ENCODE measurements at regions not wholly inside any gene's neighbourhood (a gene's known extent, or its start where the extent isn't known, plus 50 kb on each side); places are given as distances from the start of the nearest gene placed in this dataset.

DNA sequence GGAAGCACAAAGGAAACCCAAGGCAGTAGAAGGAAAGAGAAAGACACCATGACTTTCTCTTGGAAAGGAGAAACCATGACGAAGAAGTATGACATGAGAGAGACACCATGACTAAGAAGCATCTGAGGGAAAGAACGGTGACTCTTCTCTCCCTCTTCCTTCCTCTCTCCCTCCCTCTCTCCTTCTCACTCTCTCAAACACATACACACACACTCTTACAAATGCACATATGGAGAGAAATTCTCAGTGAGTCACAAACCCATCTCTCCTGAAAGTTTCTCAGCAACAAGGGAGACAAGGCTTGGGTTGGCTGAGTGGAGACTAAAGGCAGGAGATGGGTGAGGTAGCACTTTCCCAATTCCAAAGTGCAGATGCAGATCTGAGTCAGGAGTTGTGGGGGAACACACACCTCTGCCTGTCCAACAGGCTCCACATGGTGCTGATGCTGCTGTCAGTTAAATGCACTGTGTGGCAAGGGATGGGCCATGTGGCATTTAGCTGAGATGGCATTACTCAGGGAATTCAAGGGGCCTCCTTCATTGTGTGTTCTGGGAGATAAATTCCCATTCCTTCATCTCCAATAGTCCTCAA lies 336.7 kb upstream of the C16orf82 start:
- no peak for DNase-seq

GRCh38 chr16:26731729-26732128 lies 335.0 kb upstream of the C16orf82 start:
- no peak for DNase-seq

DNA sequence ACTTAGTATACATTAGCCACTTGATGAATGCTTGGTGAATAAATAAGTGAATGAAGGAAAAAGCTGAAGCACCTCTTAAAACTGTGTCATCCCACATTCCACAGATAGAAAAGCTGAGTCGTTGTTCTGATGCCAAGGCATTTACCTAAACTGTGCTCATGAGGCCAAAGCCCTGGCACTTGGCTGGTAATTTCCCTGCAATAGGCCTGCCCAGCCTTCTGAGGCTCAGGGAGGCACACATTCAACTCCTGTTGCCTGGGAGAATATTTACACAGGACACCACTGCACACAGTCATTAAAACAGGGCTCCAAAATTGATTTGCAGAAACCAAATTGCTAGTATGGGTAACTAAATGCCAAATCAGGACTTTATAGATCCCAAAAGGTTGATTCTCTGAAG lies 333.0 kb upstream of the C16orf82 start:
- peak; percentile 4 for DNase-seq

- DNase-seq = no peak
These were observed 331.2 kb upstream of the C16orf82 start for GRCh38 chr16:26735521-26735920.

- DNase-seq = no peak
These were observed 330.6 kb upstream of the C16orf82 start for GRCh38 chr16:26736084-26736483.

DNA sequence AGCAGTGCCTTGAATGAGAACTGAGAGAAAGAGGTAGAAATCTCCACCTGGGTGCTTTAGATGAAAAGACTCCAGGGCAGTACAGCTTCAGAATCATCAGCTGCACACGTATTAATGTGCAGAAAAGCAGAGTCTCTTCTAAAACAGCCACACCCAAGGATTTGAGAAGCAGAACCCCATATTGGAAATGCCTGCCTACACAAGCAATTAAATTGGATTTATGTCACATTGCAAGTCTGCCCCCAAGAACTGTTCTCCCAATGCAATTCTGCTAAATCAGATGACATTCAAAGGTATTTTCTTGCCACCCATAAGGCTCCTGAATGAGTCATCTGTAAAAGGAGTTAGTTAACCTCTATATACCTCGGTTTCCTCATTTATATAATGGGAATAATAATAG lies 326.0 kb upstream of the C16orf82 start:
- DNase-seq = no peak

DNA sequence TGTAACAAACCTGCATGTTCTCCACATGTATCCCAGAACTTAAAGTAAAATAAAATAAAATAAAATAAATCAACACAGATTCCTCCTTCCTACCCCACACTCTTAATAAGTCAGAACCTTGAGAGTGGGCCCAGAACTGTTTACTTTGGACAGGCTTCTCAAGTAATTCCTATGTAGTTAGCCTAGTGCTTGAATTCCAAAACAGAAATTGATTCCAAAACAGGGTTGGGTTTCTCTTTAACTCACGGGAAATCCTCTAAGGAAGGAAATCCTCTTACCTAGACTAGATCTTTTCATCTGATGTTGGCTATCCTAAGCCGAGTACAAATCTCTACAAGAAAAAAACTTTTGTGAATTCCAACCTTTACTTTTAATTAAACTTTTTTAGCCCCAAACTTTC lies 324.7 kb upstream of the C16orf82 start:
- DNase-seq = no peak

GRCh38 chr16:26744430-26744829 lies 322.3 kb upstream of the C16orf82 start:
- DNase-seq = no peak

- DNase-seq = no peak
These were observed 319.0 kb upstream of the C16orf82 start for GRCh38 chr16:26747760-26748159.

DNA sequence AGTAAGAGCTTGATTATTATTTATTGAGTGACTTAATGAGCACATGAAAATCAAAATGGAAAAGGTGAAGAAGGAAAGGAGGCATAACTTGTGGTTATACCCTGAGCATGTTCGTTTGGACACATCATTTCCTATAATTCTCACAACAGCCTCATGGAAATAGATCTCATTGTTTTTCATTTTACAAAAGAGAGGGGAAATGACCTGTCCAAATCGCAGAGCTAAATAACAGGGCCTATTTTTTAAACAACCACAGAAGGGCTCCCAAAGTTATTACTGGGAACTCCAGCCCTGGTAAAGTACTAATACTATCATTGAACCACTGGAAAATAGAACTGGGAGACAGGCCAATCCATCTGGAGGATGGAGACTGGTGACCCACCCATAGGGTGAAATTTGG lies 317.7 kb upstream of the C16orf82 start:
- no peak for DNase-seq

- DNase-seq = no peak
These were observed 314.6 kb upstream of the C16orf82 start for GRCh38 chr16:26752166-26752565.

DNA sequence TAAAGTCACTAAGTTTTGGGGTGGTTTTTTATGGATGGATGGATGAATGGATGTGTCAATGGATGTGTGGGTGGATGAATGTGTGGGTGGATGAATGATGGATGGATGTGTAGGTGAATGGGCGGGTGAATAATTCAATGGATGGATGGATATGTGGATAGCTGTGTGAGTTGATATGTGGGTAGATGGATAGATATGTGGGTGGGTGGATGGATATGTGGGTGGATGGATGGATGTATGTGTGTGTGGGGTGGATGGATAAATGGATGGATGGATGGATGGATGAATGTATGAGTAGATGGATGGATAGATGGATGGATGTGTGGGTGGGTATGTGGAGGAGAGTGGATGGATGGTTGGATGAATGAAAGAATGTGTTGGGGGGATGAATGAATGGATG lies 310.1 kb upstream of the C16orf82 start:
- no peak for DNase-seq

GRCh38 chr16:26762594-26762993 lies 304.1 kb upstream of the C16orf82 start:
- DNase-seq = no peak

DNA sequence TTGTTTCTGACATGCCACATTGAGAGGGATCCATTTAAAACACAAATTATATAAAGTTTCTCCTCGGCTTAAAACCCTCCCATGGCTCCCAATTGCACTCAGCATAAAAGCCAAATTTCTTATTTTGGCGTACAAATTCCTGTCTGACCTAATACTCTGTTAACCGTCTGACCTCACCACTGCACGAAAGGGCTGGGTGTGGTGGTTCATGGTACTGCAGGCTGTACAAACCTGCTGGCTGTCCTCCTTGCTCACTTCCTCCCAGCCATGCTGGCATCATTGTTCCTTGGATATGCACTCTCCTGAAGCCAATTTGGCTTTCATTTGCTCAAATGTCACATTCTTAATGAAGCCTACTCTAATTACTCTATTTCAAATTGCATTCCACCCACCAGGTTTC lies 301.6 kb upstream of the C16orf82 start:
- no peak for DNase-seq

DNA sequence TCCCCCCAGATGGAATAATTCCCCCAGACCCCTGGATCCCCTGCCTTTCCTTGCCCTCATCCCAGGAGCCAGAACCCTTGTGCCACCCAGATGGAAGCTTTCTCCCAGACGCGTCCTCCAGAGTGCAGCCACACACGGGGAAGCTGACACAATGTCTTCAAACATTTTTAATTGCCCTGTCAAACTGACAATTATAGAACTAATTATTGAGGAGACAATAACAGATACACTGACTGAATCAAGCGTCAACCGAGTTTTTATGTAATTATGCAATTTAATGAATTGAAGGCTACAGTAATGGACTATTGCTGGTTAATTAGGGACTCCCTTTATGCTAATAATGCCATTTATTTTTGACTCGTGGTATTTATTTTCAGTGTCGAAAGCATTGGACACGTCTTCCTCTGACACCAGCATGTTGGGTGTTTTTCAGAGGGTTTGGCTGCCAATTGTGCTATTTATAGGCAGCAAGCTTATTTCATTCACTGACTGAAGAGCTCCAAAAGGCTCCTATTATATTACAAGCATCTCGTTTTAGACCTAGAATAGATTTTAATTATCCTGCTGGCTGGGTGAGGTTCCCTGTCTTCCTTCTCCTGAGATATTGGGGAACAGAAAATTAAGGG lies 298.2 kb upstream of the C16orf82 start:
- DNase-seq = no peak

DNA sequence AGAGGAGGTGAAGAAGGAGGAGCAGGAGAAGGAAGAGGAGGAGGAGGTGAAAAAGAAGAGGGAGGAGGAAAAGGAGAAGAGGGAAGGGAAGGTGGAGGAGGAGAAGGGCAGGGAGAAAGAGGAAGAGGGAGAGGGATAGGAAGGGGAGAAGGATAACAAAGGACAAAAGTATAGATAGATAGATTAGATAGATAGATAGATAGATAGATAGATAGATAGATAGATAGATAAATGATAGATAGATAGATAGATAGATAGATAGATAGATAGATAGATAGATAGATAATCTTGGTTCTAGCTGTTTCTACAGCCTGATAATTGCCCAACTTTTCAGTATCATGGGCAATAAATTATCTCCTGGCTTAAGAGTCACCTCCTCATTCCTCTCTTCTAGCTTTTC lies 296.2 kb upstream of the C16orf82 start:
- DNase-seq = no peak

DNA sequence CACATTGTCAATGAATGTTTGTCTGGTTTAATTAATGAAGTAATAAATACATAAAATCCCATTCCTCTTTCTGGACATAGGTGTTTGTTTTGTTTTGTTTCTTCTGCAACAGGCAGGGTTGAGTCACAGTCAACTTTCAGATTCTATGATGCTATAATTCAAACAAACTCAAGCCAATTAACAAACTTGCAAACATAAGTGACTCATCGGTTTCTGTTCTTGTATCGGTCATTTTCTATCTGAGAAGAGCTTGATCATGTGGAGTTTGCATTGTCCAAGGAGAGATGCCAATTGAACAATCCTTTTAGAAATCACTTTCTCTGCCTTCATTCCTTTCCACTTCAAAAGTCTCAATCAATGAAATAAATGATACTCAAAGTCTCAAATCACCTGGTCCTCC lies 294.2 kb upstream of the C16orf82 start:
- DNase-seq = no peak

DNA sequence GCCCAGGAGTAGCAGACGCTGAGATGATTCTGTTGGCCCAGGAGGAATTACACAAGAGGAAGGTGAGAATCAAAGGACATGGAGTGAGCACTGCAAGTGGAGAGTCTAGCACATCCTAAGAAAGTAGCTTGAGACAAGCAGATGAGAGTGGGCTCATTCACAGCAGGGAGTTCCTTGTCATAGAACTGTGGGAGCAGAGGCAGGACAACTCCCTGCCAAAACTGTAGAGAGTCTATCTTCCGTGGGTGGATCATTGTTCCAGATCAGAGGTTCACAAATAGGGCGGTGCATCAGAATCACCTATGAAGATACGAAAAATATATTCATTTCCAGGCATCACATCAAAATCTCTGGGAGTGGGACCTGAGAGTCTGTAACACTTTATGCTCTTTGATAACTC lies 288.9 kb upstream of the C16orf82 start:
- DNase-seq = no peak

DNA sequence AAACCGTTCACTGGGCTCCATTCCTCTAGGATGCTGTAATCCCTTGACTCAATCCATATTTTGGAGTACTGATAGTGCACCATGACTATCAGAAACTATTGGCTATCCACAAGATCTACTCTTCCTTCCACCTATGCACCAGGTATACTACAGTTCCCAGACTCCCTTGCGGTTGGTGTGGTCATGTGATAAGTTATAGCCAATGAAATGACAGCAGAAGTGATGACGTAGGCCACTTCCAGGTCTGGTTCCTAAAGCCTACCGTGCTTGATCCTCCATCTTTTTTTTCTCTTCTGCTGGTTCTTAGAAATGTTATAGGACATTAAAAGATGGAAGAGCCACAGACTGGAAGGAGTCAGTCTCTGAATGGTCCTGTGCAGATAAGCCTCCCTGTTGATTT lies 278.8 kb upstream of the C16orf82 start:
- no peak for DNase-seq

GRCh38 chr16:26791169-26791568 lies 275.6 kb upstream of the C16orf82 start:
- no peak for DNase-seq

- no peak for DNase-seq
These were observed 271.5 kb upstream of the C16orf82 start for GRCh38 chr16:26795184-26795583.

- DNase-seq = no peak
These were observed 265.1 kb upstream of the C16orf82 start for GRCh38 chr16:26801628-26802027.

DNA sequence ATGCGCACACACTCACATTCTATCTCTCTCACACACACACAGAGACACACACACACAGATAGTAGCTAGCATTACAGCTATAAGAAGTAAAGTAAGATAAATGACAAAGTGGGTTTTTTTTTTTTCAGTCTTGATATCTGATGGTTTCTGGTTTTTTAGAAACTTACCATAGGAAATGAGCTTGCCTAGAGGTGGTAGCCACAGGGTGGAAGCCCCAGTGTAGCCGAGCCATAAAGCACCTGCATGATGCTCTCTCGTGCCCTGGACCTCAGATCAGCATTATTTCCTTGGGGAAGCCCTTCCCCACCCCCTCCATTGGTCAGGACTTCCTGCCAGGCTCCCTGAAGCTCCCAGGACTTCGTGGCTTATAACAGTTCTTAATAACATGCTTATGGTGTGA lies 264.3 kb upstream of the C16orf82 start:
- no peak for DNase-seq

DNA sequence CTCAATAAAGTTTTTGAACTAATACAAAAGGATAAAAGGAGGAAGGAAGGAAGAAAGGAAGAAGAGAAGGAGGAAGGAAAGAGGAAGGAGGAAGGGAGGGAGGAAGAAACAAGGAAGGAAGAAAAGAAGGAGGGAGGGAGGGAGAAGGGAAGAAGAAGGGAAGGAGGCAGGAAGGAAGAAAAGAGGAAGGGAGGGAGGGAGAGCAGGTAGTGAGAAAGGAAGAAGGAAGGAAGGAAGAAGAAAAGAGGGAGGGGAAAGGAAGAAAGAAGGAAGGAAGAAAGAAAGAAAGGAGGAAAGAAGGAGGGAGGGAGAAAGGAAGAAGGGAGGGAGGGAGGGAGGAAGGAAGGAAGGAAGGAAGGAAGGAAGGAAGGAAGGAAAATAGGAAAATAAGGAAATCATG lies 263.8 kb upstream of the C16orf82 start:
- no peak for DNase-seq

DNA sequence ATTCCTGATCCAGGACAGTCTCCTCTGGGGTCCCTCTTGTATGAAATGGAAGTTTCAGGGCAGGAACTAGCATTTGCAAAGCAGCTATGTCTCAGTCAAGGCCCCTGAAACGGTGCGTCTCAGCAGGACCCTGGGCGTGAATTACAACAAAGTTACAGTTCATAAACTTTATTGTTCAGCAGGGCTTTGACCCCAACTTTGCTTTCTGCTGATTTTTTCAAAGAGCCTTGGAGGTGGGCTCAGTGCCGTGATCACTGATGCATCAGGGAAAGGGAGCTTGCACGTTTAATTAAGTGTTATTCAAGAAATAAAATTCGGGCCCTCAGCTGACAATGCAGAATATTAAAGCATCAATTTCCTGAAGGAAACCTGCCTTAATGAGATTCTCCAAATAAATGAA lies 260.1 kb upstream of the C16orf82 start:
- DNase-seq = no peak
